HEK293T (cell line): ENCODE measurements at regions not wholly inside any gene's neighbourhood (a gene's known extent, or its start where the extent isn't known, plus 50 kb on each side); places are given as distances from the start of the nearest gene placed in this dataset.

Experiments used
- BHLHE40 ChIP-seq: fragments of 450-650 bp; IDR thresholded peaks from 2 replicates; pipeline ENCODE4 v1.6.1; 2016; ENCODE audit warnings: mild to moderate bottlenecking, moderate library complexity, borderline replicate concordance
- FOXA1 ChIP-seq: fragments of 450-650 bp; IDR thresholded peaks from 2 replicates; pipeline ENCODE4 v1.6.1; 2016; ENCODE audit warnings: mild to moderate bottlenecking
- FOXK2 ChIP-seq: fragments of 450-650 bp; IDR thresholded peaks from 2 replicates; pipeline ENCODE4 v1.6.1; 2016; ENCODE audit warnings: mild to moderate bottlenecking
- FOXM1 ChIP-seq: fragments of 450-650 bp; IDR thresholded peaks from 2 replicates; pipeline ENCODE4 v1.6.1; 2017; ENCODE audit warnings: mild to moderate bottlenecking, borderline replicate concordance
- SP1 ChIP-seq: fragments of 450-650 bp; IDR thresholded peaks from 2 replicates; pipeline ENCODE4 v1.6.1; 2017
- TARDBP ChIP-seq: fragments of 450-650 bp; IDR thresholded peaks from 2 replicates; pipeline ENCODE4 v1.6.1; 2016

- TF ChIP-seq FOXM1 (no peak), TARDBP (no peak), SP1 (no peak), FOXK2 (no peak), BHLHE40 (no peak), FOXA1 (no peak)
Observed at GRCh38 chr1:61570191-61570590, 154.8 kb downstream of the TM2D1 start.
